ENCODE measurements at regions not wholly inside any gene's neighbourhood (a gene's known extent, or its start where the extent isn't known, plus 50 kb on each side); places are given as distances from the start of the nearest gene placed in this dataset.

GRCh38 chr4:157882901-157883300 is 289.9 kb downstream of the GASK1B start:
- no peak for TF ChIP-seq YY1 (IDR thresholded peaks at IDR 0.05; ENCODE audit: low read depth)
- no peak for TF ChIP-seq USF1 (IDR thresholded peaks at IDR 0.05)
- TF ChIP-seq TAF1 (IDR thresholded peaks at IDR 0.05; ENCODE audit: low read depth): no peak
- no peak for TF ChIP-seq REST (IDR thresholded peaks at IDR 0.05; ENCODE audit: low read depth)
- no peak for TF ChIP-seq EP300 (IDR thresholded peaks at IDR 0.05; ENCODE audit: borderline replicate concordance)
- TF ChIP-seq TCF12 (IDR thresholded peaks at IDR 0.05; ENCODE audit: low read depth): no peak
- TF ChIP-seq EGR1 (IDR thresholded peaks at IDR 0.05): no peak
- TF ChIP-seq RAD21 (IDR thresholded peaks at IDR 0.05; ENCODE audit: low read depth): no peak
- TF ChIP-seq ZBTB7A (IDR thresholded peaks at IDR 0.05; ENCODE audit: low read depth): no peak
- TF ChIP-seq FOXM1 (IDR thresholded peaks at IDR 0.05; ENCODE audit: borderline replicate concordance, low read depth): no peak
- no peak for TF ChIP-seq CEBPB (IDR thresholded peaks at IDR 0.05)
- TF ChIP-seq TEAD4 (IDR thresholded peaks at IDR 0.05): no peak
- no peak for TF ChIP-seq NFIC (IDR thresholded peaks at IDR 0.05)
- TF ChIP-seq CREB1 (IDR thresholded peaks at IDR 0.05; ENCODE audit: low read depth): no peak
- TF ChIP-seq MAX (IDR thresholded peaks at IDR 0.05): no peak

- TF ChIP-seq RAD21 (IDR thresholded peaks at IDR 0.05; ENCODE audit: low read depth) (no peak), NFIC (IDR thresholded peaks at IDR 0.05) (no peak), REST (IDR thresholded peaks at IDR 0.05; ENCODE audit: low read depth) (no peak), TEAD4 (IDR thresholded peaks at IDR 0.05) (no peak), FOXM1 (IDR thresholded peaks at IDR 0.05; ENCODE audit: borderline replicate concordance, low read depth) (no peak), MAX (IDR thresholded peaks at IDR 0.05) (no peak), USF1 (IDR thresholded peaks at IDR 0.05) (no peak), CEBPB (IDR thresholded peaks at IDR 0.05) (no peak), TCF12 (IDR thresholded peaks at IDR 0.05; ENCODE audit: low read depth) (no peak)
These were observed 292.1 kb downstream of the GASK1B start for GRCh38 chr4:157880761-157881160.

GRCh38 chr4:157854819-157855218 is 318.0 kb downstream of the GASK1B start:
- TF ChIP-seq FOXM1 (IDR thresholded peaks at IDR 0.05; ENCODE audit: borderline replicate concordance, low read depth): no peak
- TF ChIP-seq EP300 (IDR thresholded peaks at IDR 0.05; ENCODE audit: borderline replicate concordance): no peak
- no peak for TF ChIP-seq TCF12 (IDR thresholded peaks at IDR 0.05; ENCODE audit: low read depth)
- no peak for TF ChIP-seq ZBTB7A (IDR thresholded peaks at IDR 0.05; ENCODE audit: low read depth)
- no peak for TF ChIP-seq TEAD4 (IDR thresholded peaks at IDR 0.05)
- no peak for TF ChIP-seq USF1 (IDR thresholded peaks at IDR 0.05)
- TF ChIP-seq CREB1 (IDR thresholded peaks at IDR 0.05; ENCODE audit: low read depth): no peak
- TF ChIP-seq NFIC (IDR thresholded peaks at IDR 0.05): no peak
- no peak for TF ChIP-seq EGR1 (IDR thresholded peaks at IDR 0.05)
- TF ChIP-seq CEBPB (IDR thresholded peaks at IDR 0.05): no peak

GRCh38 chr4:157840648-157841047 is 332.2 kb downstream of the GASK1B start:
- TF ChIP-seq RAD21 (IDR thresholded peaks at IDR 0.05; ENCODE audit: low read depth) (no peak), EGR1 (IDR thresholded peaks at IDR 0.05) (no peak), TEAD4 (IDR thresholded peaks at IDR 0.05) (no peak), TAF1 (IDR thresholded peaks at IDR 0.05; ENCODE audit: low read depth) (no peak), REST (IDR thresholded peaks at IDR 0.05; ENCODE audit: low read depth) (no peak), ZBTB7A (IDR thresholded peaks at IDR 0.05; ENCODE audit: low read depth) (no peak), CREB1 (IDR thresholded peaks at IDR 0.05; ENCODE audit: low read depth) (no peak), MAX (IDR thresholded peaks at IDR 0.05) (no peak), CEBPB (IDR thresholded peaks at IDR 0.05) (no peak), EP300 (IDR thresholded peaks at IDR 0.05; ENCODE audit: borderline replicate concordance) (no peak), NFIC (IDR thresholded peaks at IDR 0.05) (no peak)

All from Ishikawa (cell line).